ENCODE measurements at regions not wholly inside any gene's neighbourhood (a gene's known extent, or its start where the extent isn't known, plus 50 kb on each side); places are given as distances from the start of the nearest gene placed in this dataset.

DNA sequence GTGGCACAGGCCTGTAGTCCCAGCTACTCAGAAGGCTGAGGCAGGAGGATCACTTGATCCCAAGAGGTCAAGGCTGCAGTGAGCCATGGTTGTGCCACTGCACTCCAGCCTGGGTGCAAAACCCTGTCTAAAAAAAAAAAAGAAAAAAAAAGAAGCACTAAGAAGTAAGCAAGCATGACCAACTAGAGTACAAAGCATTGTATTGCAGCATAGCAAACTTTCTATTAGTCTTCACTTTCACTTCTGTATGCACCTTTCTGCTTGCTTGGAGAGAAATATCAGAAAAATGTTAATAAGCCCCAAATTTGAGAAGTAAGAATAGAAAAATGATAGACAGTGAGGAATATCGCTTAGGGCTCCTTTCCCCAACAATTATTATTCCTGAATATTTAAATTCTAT, 497.7 kb upstream of the WWC1 start:
- TF ChIP-seq RAD21 (conservative IDR thresholded peaks at IDR 0.05) (no peak), TAF1 (IDR thresholded peaks at IDR 0.05; ENCODE audit: low read depth) (no peak)
- TF ChIP-seq, protein P1, sequence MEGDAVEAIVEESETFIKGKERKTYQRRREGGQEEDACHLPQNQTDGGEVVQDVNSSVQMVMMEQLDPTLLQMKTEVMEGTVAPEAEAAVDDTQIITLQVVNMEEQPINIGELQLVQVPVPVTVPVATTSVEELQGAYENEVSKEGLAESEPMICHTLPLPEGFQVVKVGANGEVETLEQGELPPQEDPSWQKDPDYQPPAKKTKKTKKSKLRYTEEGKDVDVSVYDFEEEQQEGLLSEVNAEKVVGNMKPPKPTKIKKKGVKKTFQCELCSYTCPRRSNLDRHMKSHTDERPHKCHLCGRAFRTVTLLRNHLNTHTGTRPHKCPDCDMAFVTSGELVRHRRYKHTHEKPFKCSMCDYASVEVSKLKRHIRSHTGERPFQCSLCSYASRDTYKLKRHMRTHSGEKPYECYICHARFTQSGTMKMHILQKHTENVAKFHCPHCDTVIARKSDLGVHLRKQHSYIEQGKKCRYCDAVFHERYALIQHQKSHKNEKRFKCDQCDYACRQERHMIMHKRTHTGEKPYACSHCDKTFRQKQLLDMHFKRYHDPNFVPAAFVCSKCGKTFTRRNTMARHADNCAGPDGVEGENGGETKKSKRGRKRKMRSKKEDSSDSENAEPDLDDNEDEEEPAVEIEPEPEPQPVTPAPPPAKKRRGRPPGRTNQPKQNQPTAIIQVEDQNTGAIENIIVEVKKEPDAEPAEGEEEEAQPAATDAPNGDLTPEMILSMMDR (IDR thresholded peaks at IDR 0.05; ENCODE audit: poor library complexity, severe bottlenecking), result no peak
